SJCRH30 (cell line): ENCODE measurements at regions not wholly inside any gene's neighbourhood (a gene's known extent, or its start where the extent isn't known, plus 50 kb on each side); places are given as distances from the start of the nearest gene placed in this dataset.

ENCODE experiments used
- DNase-seq, 2 experiments: peaks; one replicate each; pipeline ENCODE4 v3.0.0-alpha.2; 2015 to 2020
- H3K27ac ChIP-seq: fragments of 250-450 bp; sonication (Bioruptor Pico); 2 replicates; pipeline ENCODE4 v1.5.1; 2020; ENCODE audit warnings: mild to moderate bottlenecking, moderate library complexity
- H3K27me3 ChIP-seq: fragments of 250-450 bp; sonication (Bioruptor Pico); 2 replicates; pipeline ENCODE4 v1.5.1; 2020; ENCODE audit warnings: mild to moderate bottlenecking, moderate library complexity
- H3K36me3 ChIP-seq: fragments of 250-450 bp; sonication (Bioruptor Pico); 2 replicates; pipeline ENCODE4 v1.5.1; 2020; ENCODE audit warnings: mild to moderate bottlenecking, moderate library complexity
- H3K4me1 ChIP-seq: fragments of 250-450 bp; sonication (Bioruptor Pico); 2 replicates; pipeline ENCODE4 v1.5.1; 2020; ENCODE audit warnings: mild to moderate bottlenecking, moderate library complexity
- H3K4me3 ChIP-seq: fragments of 250-450 bp; sonication (Bioruptor Pico); 2 replicates; pipeline ENCODE4 v1.5.1; 2020; ENCODE audit warnings: mild to moderate bottlenecking, moderate library complexity
- H3K9me3 ChIP-seq: fragments of 250-450 bp; sonication (Bioruptor Pico); replicated peaks from 2 replicates; pipeline ENCODE4 v1.5.1; 2020; ENCODE audit warnings: mild to moderate bottlenecking, moderate library complexity

DNA sequence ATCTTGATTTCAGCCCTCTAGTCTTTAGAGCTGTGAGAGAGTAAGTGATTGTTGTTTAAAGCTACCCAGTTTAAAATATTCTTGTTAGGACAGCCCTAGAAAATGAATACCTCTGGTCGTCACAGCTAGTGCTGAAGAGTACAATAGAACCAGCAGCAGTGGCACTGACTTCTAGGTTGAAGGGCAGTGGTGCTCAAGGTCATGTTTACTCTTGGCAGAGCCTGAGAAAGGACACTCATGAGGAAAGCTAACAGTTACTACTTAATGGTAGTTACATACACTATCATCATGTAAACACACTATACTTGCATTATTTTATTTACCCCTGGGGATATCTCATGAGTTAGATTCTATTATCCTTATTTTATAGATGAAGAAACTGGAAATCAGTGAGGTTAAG is 323.0 kb downstream of the SH2D4B start:
- H3K36me3 ChIP-seq = no peaks in the 10 kb centered on the region
- no peak overlapping the region for H3K27ac ChIP-seq
- no peaks in the 10 kb centered on the region for H3K9me3 ChIP-seq
- DNase-seq = no peak
- no peaks in the 10 kb centered on the region for H3K4me1 ChIP-seq
- H3K27me3 ChIP-seq = no peaks in the 10 kb centered on the region
- H3K4me3 ChIP-seq = no peak overlapping the region

GRCh38 chr10:80861882-80862281 is 324.2 kb downstream of the SH2D4B start:
- Histone ChIP-seq H3K4me3 (no peak overlapping the region), H3K36me3 (no peaks in the 10 kb centered on the region), H3K4me1 (no peaks in the 10 kb centered on the region), H3K27ac (no peak overlapping the region), H3K27me3 (no peaks in the 10 kb centered on the region), H3K9me3 (no peaks in the 10 kb centered on the region)
- no peak for DNase-seq

- Histone ChIP-seq H3K36me3 (no peaks in the 10 kb centered on the region), H3K4me3 (no peak overlapping the region), H3K27ac (no peak overlapping the region), H3K27me3 (no peaks in the 10 kb centered on the region), H3K9me3 (no peaks in the 10 kb centered on the region), H3K4me1 (no peaks in the 10 kb centered on the region)
- no peak for DNase-seq
Measured at GRCh38 chr10:80870282-80870681, 332.6 kb downstream of the SH2D4B start.

GRCh38 chr10:80871083-80871482 is 333.4 kb downstream of the SH2D4B start:
- DNase-seq = no peak
- Histone ChIP-seq H3K4me3 (no peak overlapping the region), H3K36me3 (no peaks in the 10 kb centered on the region), H3K27me3 (no peaks in the 10 kb centered on the region), H3K27ac (no peak overlapping the region), H3K4me1 (no peaks in the 10 kb centered on the region), H3K9me3 (no peaks in the 10 kb centered on the region)

DNA sequence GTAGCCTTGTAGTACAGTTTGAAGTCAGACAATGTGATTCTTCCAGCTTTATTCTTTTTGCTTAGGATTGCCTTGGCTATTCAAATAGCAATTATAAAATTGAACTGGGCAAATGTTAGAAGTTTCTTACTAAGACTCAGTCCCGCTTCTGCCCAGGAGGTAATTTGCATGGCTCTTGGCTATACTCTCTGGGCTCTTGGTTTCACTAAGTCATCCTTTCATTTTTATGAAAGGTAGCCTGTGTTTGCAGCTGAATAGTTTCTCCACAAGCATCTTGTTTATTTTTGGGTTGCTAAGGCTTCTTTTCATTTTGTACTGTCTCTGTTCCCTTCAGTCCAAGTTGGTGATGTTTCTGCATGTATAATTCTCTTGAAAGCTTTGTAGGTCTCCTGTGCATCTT is 340.6 kb downstream of the SH2D4B start:
- H3K36me3 ChIP-seq = no peaks in the 10 kb centered on the region
- H3K9me3 ChIP-seq = no peaks in the 10 kb centered on the region
- no peak for DNase-seq
- H3K27me3 ChIP-seq = no peaks in the 10 kb centered on the region
- no peak overlapping the region for H3K27ac ChIP-seq
- H3K4me3 ChIP-seq = no peak overlapping the region
- H3K4me1 ChIP-seq = no peaks in the 10 kb centered on the region

GRCh38 chr10:80890146-80890545 is 352.4 kb downstream of the SH2D4B start:
- DNase-seq = no peak
- no peaks in the 10 kb centered on the region for H3K9me3 ChIP-seq
- H3K4me1 ChIP-seq = no peaks in the 10 kb centered on the region
- H3K27ac ChIP-seq = no peak overlapping the region
- no peak overlapping the region for H3K4me3 ChIP-seq
- H3K36me3 ChIP-seq = no peaks in the 10 kb centered on the region
- no peaks in the 10 kb centered on the region for H3K27me3 ChIP-seq

- Histone ChIP-seq H3K27me3 (no peaks in the 10 kb centered on the region), H3K36me3 (no peaks in the 10 kb centered on the region), H3K27ac (no peak overlapping the region), H3K4me1 (no peaks in the 10 kb centered on the region), H3K9me3 (no peaks in the 10 kb centered on the region), H3K4me3 (no peak overlapping the region)
- DNase-seq = no peak
Measured at GRCh38 chr10:80893256-80893655, 355.6 kb downstream of the SH2D4B start.

GRCh38 chr10:80894311-80894791 is 356.6 kb downstream of the SH2D4B start:
- H3K9me3 ChIP-seq = no peaks in the 10 kb centered on the region
- no peaks in the 10 kb centered on the region for H3K36me3 ChIP-seq
- no peak overlapping the region for H3K27ac ChIP-seq
- H3K4me3 ChIP-seq = no peak overlapping the region
- no peaks in the 10 kb centered on the region for H3K27me3 ChIP-seq
- no peaks in the 10 kb centered on the region for H3K4me1 ChIP-seq
- DNase-seq = no peak

- Histone ChIP-seq H3K9me3 (no peaks in the 10 kb centered on the region), H3K27ac (no peak overlapping the region), H3K36me3 (no peaks in the 10 kb centered on the region), H3K4me3 (no peak overlapping the region), H3K27me3 (no peaks in the 10 kb centered on the region), H3K4me1 (no peaks in the 10 kb centered on the region)
- no peak for DNase-seq
Measured at GRCh38 chr10:80894797-80895467, 357.2 kb downstream of the SH2D4B start.

DNA sequence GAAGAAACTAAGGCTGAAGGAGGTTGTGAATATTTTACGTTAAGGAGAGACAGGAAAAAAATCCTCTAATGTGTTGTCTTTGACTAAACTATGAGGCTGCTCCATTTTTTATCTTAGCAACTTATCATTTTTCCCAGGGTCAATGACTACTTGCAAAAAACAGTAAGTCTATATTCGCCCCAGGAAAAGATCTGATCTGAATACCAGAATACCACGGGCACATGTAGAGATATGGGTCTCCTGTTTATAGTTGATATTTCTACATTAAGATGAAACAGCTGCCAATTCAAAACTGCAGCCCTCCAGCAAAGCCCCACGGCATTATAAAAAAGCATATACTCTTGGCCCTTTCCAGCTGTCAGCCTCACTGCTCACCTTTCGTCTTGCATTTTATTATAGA is 358.4 kb downstream of the SH2D4B start:
- Histone ChIP-seq H3K9me3 (no peaks in the 10 kb centered on the region), H3K4me3 (no peak overlapping the region), H3K4me1 (no peaks in the 10 kb centered on the region), H3K27me3 (no peaks in the 10 kb centered on the region), H3K36me3 (no peaks in the 10 kb centered on the region), H3K27ac (no peak overlapping the region)
- DNase-seq = no peak

DNA sequence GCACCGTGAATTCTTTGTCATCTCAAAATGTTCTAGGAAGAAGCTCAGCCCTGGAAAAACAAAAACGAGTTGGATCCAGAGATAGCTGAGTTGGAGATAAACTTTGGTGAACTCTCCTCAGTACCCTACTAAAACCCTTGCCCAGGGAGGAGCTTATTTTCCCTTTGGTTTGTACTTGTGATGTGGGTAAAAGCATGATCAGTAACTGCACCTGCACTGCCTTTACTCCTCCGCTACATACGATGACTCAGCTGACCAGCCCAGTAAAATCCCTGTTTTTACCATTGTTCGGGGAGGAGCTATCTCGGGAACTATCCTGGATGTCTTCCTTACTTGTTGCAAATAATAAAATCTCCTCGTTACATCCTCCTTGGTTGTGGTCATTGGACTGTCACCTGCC is 359.3 kb downstream of the SH2D4B start:
- no peaks in the 10 kb centered on the region for H3K27me3 ChIP-seq
- DNase-seq = no peak
- H3K27ac ChIP-seq = no peak overlapping the region
- no peaks in the 10 kb centered on the region for H3K9me3 ChIP-seq
- no peaks in the 10 kb centered on the region for H3K4me1 ChIP-seq
- H3K36me3 ChIP-seq = no peaks in the 10 kb centered on the region
- H3K4me3 ChIP-seq = no peak overlapping the region

DNA sequence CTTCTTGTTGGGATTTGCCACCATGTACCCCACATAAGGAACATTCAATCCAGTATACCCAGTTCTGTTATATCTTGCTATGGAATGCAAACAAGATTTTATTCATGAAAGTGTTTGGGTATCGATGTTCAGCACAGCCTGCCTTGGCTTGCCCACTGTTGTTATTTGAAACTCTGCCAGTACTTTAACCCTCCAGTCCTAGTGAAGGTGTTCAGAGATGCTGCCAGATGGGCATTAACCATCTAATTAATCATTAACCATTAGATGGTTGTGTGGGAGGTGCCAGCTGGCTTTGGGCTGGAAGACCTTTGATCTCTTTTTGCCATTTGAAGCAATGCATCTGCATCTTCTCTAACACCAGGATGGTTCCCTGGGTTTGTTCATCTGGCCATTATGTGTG is 363.0 kb downstream of the SH2D4B start:
- no peak for DNase-seq
- no peak overlapping the region for H3K27ac ChIP-seq
- no peaks in the 10 kb centered on the region for H3K27me3 ChIP-seq
- H3K4me3 ChIP-seq = no peak overlapping the region
- H3K4me1 ChIP-seq = no peaks in the 10 kb centered on the region
- no peaks in the 10 kb centered on the region for H3K9me3 ChIP-seq
- no peaks in the 10 kb centered on the region for H3K36me3 ChIP-seq

DNA sequence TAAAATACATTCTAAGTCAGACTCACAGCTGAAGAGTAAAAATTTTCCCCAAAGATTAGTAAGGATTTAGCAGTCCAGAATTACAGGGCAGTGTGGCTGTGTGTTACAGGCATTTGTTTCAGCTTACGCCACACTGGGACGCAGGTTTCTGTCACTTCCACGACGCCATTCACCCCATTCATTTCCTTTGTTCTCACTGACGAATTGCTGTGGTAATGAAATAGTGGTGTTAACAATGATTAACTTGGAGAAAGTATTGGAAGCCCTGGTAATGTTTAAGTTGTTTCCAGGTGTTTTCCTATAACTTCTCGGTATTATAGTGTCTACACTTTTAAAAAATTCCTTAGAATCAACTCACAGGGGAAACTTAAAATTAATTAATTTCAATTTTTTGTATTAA is 370.9 kb downstream of the SH2D4B start:
- no peaks in the 10 kb centered on the region for H3K27me3 ChIP-seq
- no peak overlapping the region for H3K27ac ChIP-seq
- no peaks in the 10 kb centered on the region for H3K9me3 ChIP-seq
- H3K36me3 ChIP-seq = no peaks in the 10 kb centered on the region
- H3K4me3 ChIP-seq = no peak overlapping the region
- no peak for DNase-seq
- H3K4me1 ChIP-seq = no peaks in the 10 kb centered on the region

DNA sequence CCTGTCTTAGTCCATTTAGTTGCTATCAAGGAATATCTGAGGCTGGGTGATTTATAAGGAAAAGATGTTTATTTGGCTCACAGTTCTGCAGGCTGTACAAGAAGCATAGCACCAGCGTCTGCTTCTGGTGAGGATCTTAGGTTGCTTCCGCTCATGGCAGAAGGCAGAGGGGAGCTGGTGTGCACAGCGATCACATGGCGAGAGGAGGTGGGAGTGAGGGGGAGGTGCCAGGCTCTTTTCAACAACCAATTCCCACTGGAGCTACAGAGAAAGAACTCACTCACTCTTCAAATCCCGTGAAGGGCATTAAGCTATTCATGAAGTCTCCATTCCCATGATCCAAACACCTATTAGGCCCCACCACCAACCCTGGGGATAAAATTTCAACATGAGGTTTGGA is 371.6 kb downstream of the SH2D4B start:
- H3K4me3 ChIP-seq = no peak overlapping the region
- no peaks in the 10 kb centered on the region for H3K9me3 ChIP-seq
- no peak for DNase-seq
- no peaks in the 10 kb centered on the region for H3K27me3 ChIP-seq
- no peaks in the 10 kb centered on the region for H3K36me3 ChIP-seq
- H3K4me1 ChIP-seq = no peaks in the 10 kb centered on the region
- H3K27ac ChIP-seq = no peak overlapping the region

- Histone ChIP-seq H3K27me3 (no peaks in the 10 kb centered on the region), H3K4me3 (no peak overlapping the region), H3K36me3 (no peaks in the 10 kb centered on the region), H3K27ac (no peak overlapping the region), H3K4me1 (no peaks in the 10 kb centered on the region), H3K9me3 (no peaks in the 10 kb centered on the region)
- no peak for DNase-seq
Measured at GRCh38 chr10:80917636-80918035, 379.9 kb downstream of the SH2D4B start.

GRCh38 chr10:80921032-80921431 is 383.3 kb downstream of the SH2D4B start:
- H3K27ac ChIP-seq = no peak overlapping the region
- no peaks in the 10 kb centered on the region for H3K36me3 ChIP-seq
- H3K4me3 ChIP-seq = no peak overlapping the region
- H3K9me3 ChIP-seq = no peaks in the 10 kb centered on the region
- 0 out of 2 replicates have a peak, but pooled peaks cover 4% of the 10 kb centered on the region for H3K27me3 ChIP-seq
- H3K4me1 ChIP-seq = no peaks in the 10 kb centered on the region
- DNase-seq = no peak
